ENCODE measurements at regions not wholly inside any gene's neighbourhood (a gene's known extent, or its start where the extent isn't known, plus 50 kb on each side); places are given as distances from the start of the nearest gene placed in this dataset.

- DNase-seq = peak; percentile 55
- Mint-ChIP-seq H3K27me3 (ENCODE audit: unreplicated experiment) (peaks cover 9% of the 10 kb centered on the region), H3K27ac (ENCODE audit: unreplicated experiment) (peak overlapping the region; percentile 100), H3K9me3 (ENCODE audit: unreplicated experiment) (peaks cover 16% of the 10 kb centered on the region), H3K36me3 (ENCODE audit: unreplicated experiment) (no peaks in the 10 kb centered on the region), H3K4me1 (ENCODE audit: low read depth, unreplicated experiment) (peaks cover 62% of the 10 kb centered on the region), H3K4me3 (ENCODE audit: unreplicated experiment) (peak overlapping the region; percentile 79)
- TF ChIP-seq CTCF (IDR thresholded peaks at IDR 0.05; ENCODE audit: partially characterized antibody, unreplicated experiment) = no peak
Observed at GRCh38 chr7:26441002-26441521, 149.4 kb downstream of the SNX10 start.

DNA sequence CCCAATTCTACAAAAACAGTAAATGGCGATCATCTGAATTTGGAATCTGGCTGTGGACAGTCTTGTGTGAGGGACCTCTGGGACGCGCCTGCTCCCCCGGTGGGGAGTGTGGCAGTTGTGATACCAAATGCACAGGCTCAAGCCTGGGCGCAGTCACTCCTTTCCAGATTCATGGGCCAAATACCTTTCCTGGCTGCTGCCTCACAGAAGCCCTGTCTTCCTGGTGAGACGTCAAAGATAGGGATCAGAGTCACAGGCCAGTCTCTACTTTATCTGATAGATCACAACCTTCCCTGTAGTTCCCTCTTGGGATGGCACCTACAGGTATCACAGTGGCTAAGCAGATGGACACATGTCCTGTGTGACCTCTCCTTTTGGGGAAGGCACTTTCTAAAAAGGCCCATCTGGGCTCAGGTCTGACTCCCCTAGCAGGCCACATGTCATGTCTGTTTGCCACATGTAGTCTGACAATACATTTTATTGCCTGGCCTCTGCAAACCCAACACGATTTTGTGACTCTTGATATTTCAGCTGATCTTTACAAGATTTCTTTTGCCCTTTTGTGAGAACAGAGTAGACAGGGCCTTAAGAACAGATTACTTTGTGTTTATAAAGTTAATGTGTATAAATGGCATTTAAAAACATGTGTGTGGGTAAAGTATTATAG lies 150.1 kb downstream of the SNX10 start:
- Mint-ChIP-seq H3K4me1 (ENCODE audit: low read depth, unreplicated experiment) (peaks cover 58% of the 10 kb centered on the region), H3K36me3 (ENCODE audit: unreplicated experiment) (no peaks in the 10 kb centered on the region), H3K27me3 (ENCODE audit: unreplicated experiment) (peaks cover 9% of the 10 kb centered on the region), H3K9me3 (ENCODE audit: unreplicated experiment) (peaks cover 16% of the 10 kb centered on the region), H3K27ac (ENCODE audit: unreplicated experiment) (peak overlapping the region; percentile 100), H3K4me3 (ENCODE audit: unreplicated experiment) (peak overlapping the region; percentile 79)
- TF ChIP-seq CTCF (IDR thresholded peaks at IDR 0.05; ENCODE audit: partially characterized antibody, unreplicated experiment) = no peak
- peak; percentile 34 for DNase-seq

DNA sequence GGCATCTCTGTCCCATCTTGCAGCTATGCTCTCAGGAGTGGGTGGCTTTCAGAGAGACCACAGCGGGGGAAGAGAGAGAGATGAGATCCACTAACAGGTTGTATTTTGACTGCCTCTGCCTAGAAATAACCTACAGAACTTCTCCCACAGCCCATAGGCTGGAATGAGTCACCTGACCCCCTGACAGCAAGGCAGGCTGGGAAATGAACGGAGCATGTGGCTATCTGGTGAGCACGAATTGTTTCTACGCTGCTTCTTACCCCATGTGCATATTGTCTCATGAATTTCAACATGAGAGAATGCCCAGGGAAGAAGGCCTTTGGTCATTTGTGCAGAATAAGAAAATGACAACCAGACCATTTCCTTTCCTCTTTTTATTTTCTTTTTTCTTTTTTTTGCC lies 151.3 kb downstream of the SNX10 start:
- Mint-ChIP-seq H3K36me3 (ENCODE audit: unreplicated experiment) (no peaks in the 10 kb centered on the region), H3K27me3 (ENCODE audit: unreplicated experiment) (peaks cover 9% of the 10 kb centered on the region), H3K4me3 (ENCODE audit: unreplicated experiment) (no peak overlapping the region), H3K9me3 (ENCODE audit: unreplicated experiment) (peaks cover 12% of the 10 kb centered on the region), H3K27ac (ENCODE audit: unreplicated experiment) (peak overlapping the region; percentile 100), H3K4me1 (ENCODE audit: low read depth, unreplicated experiment) (peaks cover 46% of the 10 kb centered on the region)
- TF ChIP-seq CTCF (IDR thresholded peaks at IDR 0.05; ENCODE audit: partially characterized antibody, unreplicated experiment) = no peak
- DNase-seq = no peak

DNA sequence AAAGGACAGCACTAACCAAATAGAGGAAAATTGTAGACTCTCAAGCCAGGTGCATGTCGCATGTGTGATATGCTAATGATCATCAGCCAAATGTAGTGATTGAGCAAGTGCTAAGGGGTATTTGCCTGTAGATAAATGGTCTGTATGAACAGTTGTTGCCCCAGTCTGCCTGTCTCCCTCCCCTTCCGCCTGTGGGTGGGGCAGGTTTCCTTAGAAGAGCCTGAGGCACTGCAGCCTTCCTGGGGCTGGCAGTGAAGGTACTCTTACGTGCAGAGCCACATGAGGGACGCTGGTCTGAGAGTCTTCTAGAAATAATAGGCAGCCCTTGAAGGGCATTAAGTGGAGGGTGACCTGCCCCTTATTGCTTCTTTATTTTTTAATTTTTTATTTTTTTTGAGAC lies 152.1 kb downstream of the SNX10 start:
- peaks cover 42% of the 10 kb centered on the region for H3K4me1 Mint-ChIP-seq (ENCODE audit: low read depth, unreplicated experiment)
- no peak for DNase-seq

More for the DNA sequence above, 152.1 kb downstream of the SNX10 start:
- H3K36me3 Mint-ChIP-seq (ENCODE audit: unreplicated experiment) = no peaks in the 10 kb centered on the region
- H3K4me3 Mint-ChIP-seq (ENCODE audit: unreplicated experiment) = no peak overlapping the region
- H3K27ac Mint-ChIP-seq (ENCODE audit: unreplicated experiment) = peak overlapping the region; percentile 55
- H3K9me3 Mint-ChIP-seq (ENCODE audit: unreplicated experiment) = peaks cover 12% of the 10 kb centered on the region
- H3K27me3 Mint-ChIP-seq (ENCODE audit: unreplicated experiment) = peaks cover 9% of the 10 kb centered on the region
- no peak for TF ChIP-seq CTCF (IDR thresholded peaks at IDR 0.05; ENCODE audit: partially characterized antibody, unreplicated experiment)
